HepG2 (cell line): ENCODE measurements at regions not wholly inside any gene's neighbourhood (a gene's known extent, or its start where the extent isn't known, plus 50 kb on each side); places are given as distances from the start of the nearest gene placed in this dataset.

Experiments used
- ATAC-seq: fragments of 200-7000 bp; cut with Tn5 transposase; 3 replicates; pipeline ENCODE4 v1.9.1; 2020; ENCODE audit warnings: mild to moderate bottlenecking, moderate library complexity
- BruUV-seq: library from RNA; stranded (reverse); fragments of 400-500 nt; replicated peaks from 2 replicates; lab custom pipeline; 2021; lab: Mats Ljungman, UMichigan
- CTCF ChIA-PET: fragments of 300-600 bp; formaldehyde crosslinking; extraction: SDS; loops from one replicate; lab custom pipeline; 2021; ENCODE audit warnings: low total read pairs, inconsistent platforms, low intra/inter-chr PET ratio; lab: Yijun Ruan, JAX
- POLR2A ChIA-PET: fragments of 350-600 bp; sonication (Branson Sonifier 250); formaldehyde crosslinking; loops from one replicate; lab custom pipeline; 2020; ENCODE audit warnings: antibody characterized with exemption, inconsistent platforms; lab: Yijun Ruan, JAX
- DNase-seq: peaks from one replicate; pipeline ENCODE4 v3.0.0-alpha.2; 2015; ENCODE audit warnings: low spot score
- FAIRE-seq: peaks from 3 replicates; lab custom pipeline; 2011; peaks lifted over from hg19 to GRCh38; lab: Jason Lieb, UNC
- H2AFZ ChIP-seq: one replicate; pipeline ENCODE4 v1.6.1; 2011; ENCODE audit warnings: low read length, inconsistent platforms
- H3K27ac ChIP-seq: fragments of 300-600 bp; 3 replicates; pipeline ENCODE4 v1.8.0; 2011; ENCODE audit warnings: mixed run types, mild to moderate bottlenecking, mixed read lengths, low read length, inconsistent platforms; ENCODE audit not compliant: insufficient read depth; ENCODE audit errors: extremely low read length
- H3K27me3 ChIP-seq, 2 experiments: fragments of 200-600 bp in 1 of 2; 2 replicates in 1 of 2; 3 replicates in 1 of 2; pipeline versions ENCODE4 v1.6.0 to v1.8.0; 2011; ENCODE audit warnings: low read length in 2 of 2, mild to moderate bottlenecking in 2 of 2, moderate library complexity in 2 of 2, inconsistent platforms in 1 of 2; ENCODE audit not compliant: insufficient read depth in 2 of 2, control insufficient read depth in 1 of 2
- H3K36me3 ChIP-seq, 2 experiments: fragments of 200-600 bp in 1 of 2; replicated peaks in 1 of 2; 2 replicates in 1 of 2; 3 replicates in 1 of 2; pipeline versions ENCODE4 v1.5.1 to v1.8.0; 2011; ENCODE audit warnings: low read length in 2 of 2, inconsistent platforms in 1 of 2; ENCODE audit not compliant: insufficient read depth in 2 of 2, control insufficient read depth in 1 of 2
- H3K4me1 ChIP-seq: 2 replicates; pipeline ENCODE4 v1.5.1; 2012; ENCODE audit warnings: low read length, inconsistent platforms; ENCODE audit not compliant: insufficient read depth
- H3K4me2 ChIP-seq: 2 replicates; pipeline ENCODE4 v1.6.0; 2011; ENCODE audit warnings: low read depth, low read length, inconsistent platforms
- H3K4me3 ChIP-seq, 3 experiments: fragments of 200-600 bp in 1 of 3; sonication (generic), shearing (Covaris generic) in 1 of 3; replicated peaks in 1 of 3; 2 replicates each; pipeline ENCODE4 v1.5.1; 2011 to 2016; ENCODE audit warnings: low read length in 3 of 3, inconsistent platforms in 2 of 3, low read depth in 2 of 3, mild to moderate bottlenecking in 2 of 3, control low read depth in 1 of 3, mixed read lengths in 1 of 3; ENCODE audit not compliant: insufficient read depth in 1 of 3
- H3K79me2 ChIP-seq: one replicate; pipeline ENCODE4 v1.6.1; 2011; ENCODE audit warnings: low read length, inconsistent platforms; ENCODE audit not compliant: insufficient read depth
- H3K9ac ChIP-seq: 2 replicates; pipeline ENCODE4 v1.6.0; 2011; ENCODE audit warnings: mild to moderate bottlenecking, low read depth, low read length, inconsistent platforms; ENCODE audit not compliant: insufficient read depth
- H3K9me3 ChIP-seq: 2 replicates; pipeline ENCODE4 v1.5.1; 2012; ENCODE audit warnings: mild to moderate bottlenecking, low read length
- H4K20me1 ChIP-seq: 2 replicates; pipeline ENCODE4 v1.6.0; 2011; ENCODE audit warnings: inconsistent platforms, mild to moderate bottlenecking, low read length, moderate library complexity; ENCODE audit not compliant: insufficient read depth
- BCL6 ChIP-seq: IDR thresholded peaks from 2 replicates; pipeline ENCODE4 v1.6.1; 2016; ENCODE audit warnings: missing genetic modification reagents, missing compliant biosample characterization
- CEBPB ChIP-seq: IDR thresholded peaks from 2 replicates; pipeline ENCODE4 v1.6.1; 2011; ENCODE audit warnings: low read depth, low read length, improper control_type of control experiment, borderline replicate concordance
- CEBPG ChIP-seq: IDR thresholded peaks from 2 replicates; pipeline ENCODE4 v1.6.1; 2016
- EZH2 ChIP-seq: conservative IDR thresholded peaks from 2 replicates; pipeline ENCODE4 v1.6.1; 2012; ENCODE audit warnings: mild to moderate bottlenecking, low read depth, low read length, moderate library complexity
- HNF4G ChIP-seq, 2 experiments: sonication (generic) in 1 of 2; formaldehyde crosslinking in 1 of 2; IDR thresholded peaks; 2 replicates each; pipeline versions ENCODE4 v1.4.0 to v1.6.1; 2011 to 2020; ENCODE audit warnings: borderline replicate concordance in 2 of 2, low read depth in 2 of 2, mild to moderate bottlenecking in 2 of 2, low read length in 1 of 2, missing genetic modification reagents in 1 of 2, moderate library complexity in 1 of 2
- MIXL1 ChIP-seq: IDR thresholded peaks from 2 replicates; pipeline ENCODE4 v1.6.1; 2016
- NCOA2 ChIP-seq: sonication (generic); formaldehyde crosslinking; IDR thresholded peaks from 2 replicates; pipeline ENCODE4 v1.8.0; 2022; ENCODE audit warnings: inconsistent platforms
- NCOR1 ChIP-seq: fragments of 200-600 bp; sonication (generic); IDR thresholded peaks from 2 replicates; pipeline ENCODE4 v1.7.0; 2017; ENCODE audit warnings: antibody characterized with exemption, low read length, borderline replicate concordance
- PITX1 ChIP-seq: sonication (generic); formaldehyde crosslinking; IDR thresholded peaks from 2 replicates; pipeline ENCODE4 v1.5.1; 2020; ENCODE audit warnings: mild to moderate bottlenecking, missing genetic modification reagents
- RARA ChIP-seq: IDR thresholded peaks from 2 replicates; pipeline ENCODE4 v1.6.1; 2016; ENCODE audit warnings: missing genetic modification reagents, missing compliant biosample characterization
- SOX13 ChIP-seq, 3 experiments: fragments of 450-650 bp in 1 of 3; sonication (generic) in 1 of 3; formaldehyde crosslinking in 1 of 3; IDR thresholded peaks in 2 of 3; conservative IDR thresholded peaks in 1 of 3; 2 replicates each; pipeline versions ENCODE4 v1.5.0 to v1.6.1; 2016 to 2020; ENCODE audit warnings: antibody characterized with exemption in 1 of 3, mild to moderate bottlenecking in 1 of 3, missing compliant biosample characterization in 1 of 3, missing genetic modification reagents in 1 of 3, moderate library complexity in 1 of 3
- TRIM24 ChIP-seq: sonication (generic); formaldehyde crosslinking; IDR thresholded peaks from 2 replicates; pipeline ENCODE4 v1.8.0; 2022; ENCODE audit warnings: mild to moderate bottlenecking, missing genetic modification reagents
- ZNF354B ChIP-seq: sonication (generic); formaldehyde crosslinking; IDR thresholded peaks from 2 replicates; pipeline ENCODE4 v1.8.0; 2022; ENCODE audit warnings: mild to moderate bottlenecking, missing genetic modification reagents
- in situ Hi-C: cut with HindIII; loops from 2 replicates; pipeline ENCODE4 v1.10.0; 2017; ENCODE audit warnings: low pct_unique_long_range_greater_than_20kb; ENCODE audit not compliant: extremely low pct_ligation_motif_present
- intact Hi-C: fragments of 100-400 bp; cut with micrococcal nuclease; formaldehyde crosslinking; loops from one replicate; pipeline ENCODE4 v1.10.0; 2022; ENCODE audit not compliant: unreplicated experiment
- TF ChIP-seq, protein P1 (sequence below), 2 experiments: fragments of 450-650 bp in 1 of 2; sonication (generic) in 1 of 2; formaldehyde crosslinking; IDR thresholded peaks; 2 replicates each; pipeline versions ENCODE4 v1.5.0 to v1.8.0; 2020 to 2022; ENCODE audit warnings: mild to moderate bottlenecking in 1 of 2, missing genetic modification reagents in 1 of 2
- TF ChIP-seq, protein P2 (sequence below): IDR thresholded peaks from 2 replicates; pipeline ENCODE4 v1.4.0; 2020; ENCODE audit warnings: mild to moderate bottlenecking, missing genetic modification reagents

- BruUV-seq, result no TSS peak
- ATAC-seq (peak; percentile 68), FAIRE-seq (no peak), DNase-seq (peak; percentile 31)
- H2AFZ ChIP-seq, result no peak overlapping the region
- intact Hi-C loops (no loop called here), in situ Hi-C loops (no loop called here)
- no peaks in the 10 kb centered on the region for H3K27me3 ChIP-seq
- no peak overlapping the region for H3K27ac ChIP-seq
- peaks cover 67% of the 10 kb centered on the region for H3K9me3 ChIP-seq
- CTCF ChIA-PET, result no interaction called here
- H4K20me1 ChIP-seq, result no peaks in the 10 kb centered on the region
- H3K79me2 ChIP-seq, result no peaks in the 10 kb centered on the region
- no peak overlapping the region for H3K9ac ChIP-seq
- H3K4me1 ChIP-seq, result no peaks in the 10 kb centered on the region
- no peak overlapping the region for H3K4me3 ChIP-seq
- POLR2A ChIA-PET, result no interaction called here
- H3K4me2 ChIP-seq, result no peak overlapping the region
- no peaks in the 10 kb centered on the region for H3K36me3 ChIP-seq
- TF ChIP-seq PITX1 (CRISPR knock-in tag) (0 out of 2 replicates have a peak, but pooled peaks have one; percentile 43), TRIM24 (CRISPR knock-in tag) (peak; percentile 94), NCOR1 (peak; percentile 78), SOX13 (IDR thresholded peaks at IDR 0.05) (no peak), SOX13 (CRISPR knock-in tag; conservative IDR thresholded peaks at IDR 0.05 in 1 of 2, IDR thresholded peaks at IDR 0.05 in 1 of 2) (peak in 1 of 2 experiments; percentile 40; a peak in 1 of 4 replicates), NCOA2 (CRISPR knock-in tag) (0 out of 2 replicates have a peak, but pooled peaks have one; percentile 20), CEBPG (CRISPR knock-in tag) (peak; percentile 67), MIXL1 (0 out of 2 replicates have a peak, but pooled peaks have one; percentile 42), EZH2 (no peak), RARA (CRISPR knock-in tag) (peak; percentile 30; the same call in 1 of the 2 replicates), HNF4G (IDR thresholded peaks at IDR 0.05; ENCODE audit: borderline replicate concordance, low read depth, low read length) (peak; percentile 51; the same call in 1 of the 2 replicates), HNF4G (CRISPR knock-in tag; IDR thresholded peaks at IDR 0.05; ENCODE audit: borderline replicate concordance, low read depth) (no peak), ZNF354B (no peak), BCL6 (CRISPR knock-in tag) (peak; percentile 74), CEBPB (peak; percentile 89)
- TF ChIP-seq, protein P1, sequence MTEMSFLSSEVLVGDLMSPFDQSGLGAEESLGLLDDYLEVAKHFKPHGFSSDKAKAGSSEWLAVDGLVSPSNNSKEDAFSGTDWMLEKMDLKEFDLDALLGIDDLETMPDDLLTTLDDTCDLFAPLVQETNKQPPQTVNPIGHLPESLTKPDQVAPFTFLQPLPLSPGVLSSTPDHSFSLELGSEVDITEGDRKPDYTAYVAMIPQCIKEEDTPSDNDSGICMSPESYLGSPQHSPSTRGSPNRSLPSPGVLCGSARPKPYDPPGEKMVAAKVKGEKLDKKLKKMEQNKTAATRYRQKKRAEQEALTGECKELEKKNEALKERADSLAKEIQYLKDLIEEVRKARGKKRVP (CRISPR knock-in tag; IDR thresholded peaks at IDR 0.05), result peak in 1 of 2 experiments; percentile 62; a peak in 1 of 4 replicates
- TF ChIP-seq, protein P2, sequence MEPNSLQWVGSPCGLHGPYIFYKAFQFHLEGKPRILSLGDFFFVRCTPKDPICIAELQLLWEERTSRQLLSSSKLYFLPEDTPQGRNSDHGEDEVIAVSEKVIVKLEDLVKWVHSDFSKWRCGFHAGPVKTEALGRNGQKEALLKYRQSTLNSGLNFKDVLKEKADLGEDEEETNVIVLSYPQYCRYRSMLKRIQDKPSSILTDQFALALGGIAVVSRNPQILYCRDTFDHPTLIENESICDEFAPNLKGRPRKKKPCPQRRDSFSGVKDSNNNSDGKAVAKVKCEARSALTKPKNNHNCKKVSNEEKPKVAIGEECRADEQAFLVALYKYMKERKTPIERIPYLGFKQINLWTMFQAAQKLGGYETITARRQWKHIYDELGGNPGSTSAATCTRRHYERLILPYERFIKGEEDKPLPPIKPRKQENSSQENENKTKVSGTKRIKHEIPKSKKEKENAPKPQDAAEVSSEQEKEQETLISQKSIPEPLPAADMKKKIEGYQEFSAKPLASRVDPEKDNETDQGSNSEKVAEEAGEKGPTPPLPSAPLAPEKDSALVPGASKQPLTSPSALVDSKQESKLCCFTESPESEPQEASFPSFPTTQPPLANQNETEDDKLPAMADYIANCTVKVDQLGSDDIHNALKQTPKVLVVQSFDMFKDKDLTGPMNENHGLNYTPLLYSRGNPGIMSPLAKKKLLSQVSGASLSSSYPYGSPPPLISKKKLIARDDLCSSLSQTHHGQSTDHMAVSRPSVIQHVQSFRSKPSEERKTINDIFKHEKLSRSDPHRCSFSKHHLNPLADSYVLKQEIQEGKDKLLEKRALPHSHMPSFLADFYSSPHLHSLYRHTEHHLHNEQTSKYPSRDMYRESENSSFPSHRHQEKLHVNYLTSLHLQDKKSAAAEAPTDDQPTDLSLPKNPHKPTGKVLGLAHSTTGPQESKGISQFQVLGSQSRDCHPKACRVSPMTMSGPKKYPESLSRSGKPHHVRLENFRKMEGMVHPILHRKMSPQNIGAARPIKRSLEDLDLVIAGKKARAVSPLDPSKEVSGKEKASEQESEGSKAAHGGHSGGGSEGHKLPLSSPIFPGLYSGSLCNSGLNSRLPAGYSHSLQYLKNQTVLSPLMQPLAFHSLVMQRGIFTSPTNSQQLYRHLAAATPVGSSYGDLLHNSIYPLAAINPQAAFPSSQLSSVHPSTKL (CRISPR knock-in tag), result 0 out of 2 replicates have a peak, but pooled peaks have one; percentile 8
These were observed 714.9 kb downstream of the ADGRL2 start for GRCh38 chr1:82515650-82516049.
